ENCODE measurements at regions not wholly inside any gene's neighbourhood (a gene's known extent, or its start where the extent isn't known, plus 50 kb on each side); places are given as distances from the start of the nearest gene placed in this dataset.

DNA sequence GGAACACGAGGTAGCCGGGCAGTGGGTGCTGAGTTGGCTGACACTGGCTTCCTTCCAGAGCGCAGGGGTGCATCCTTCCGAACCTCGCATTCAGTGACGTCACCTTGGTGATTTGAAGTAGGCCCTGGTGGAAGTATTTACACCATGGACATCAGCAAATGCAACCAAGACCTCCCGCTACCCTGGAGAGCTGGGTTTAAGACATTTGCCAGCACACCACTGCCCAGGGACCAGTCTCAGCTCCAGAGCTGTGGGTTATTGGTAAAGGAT is 106.4 kb upstream of the GPR26 start:
- no peaks in the 10 kb centered on the region for H3K9me3 ChIP-seq (ENCODE audit: insufficient read depth, low read depth, low read length)
- TF ChIP-seq, protein P1, sequence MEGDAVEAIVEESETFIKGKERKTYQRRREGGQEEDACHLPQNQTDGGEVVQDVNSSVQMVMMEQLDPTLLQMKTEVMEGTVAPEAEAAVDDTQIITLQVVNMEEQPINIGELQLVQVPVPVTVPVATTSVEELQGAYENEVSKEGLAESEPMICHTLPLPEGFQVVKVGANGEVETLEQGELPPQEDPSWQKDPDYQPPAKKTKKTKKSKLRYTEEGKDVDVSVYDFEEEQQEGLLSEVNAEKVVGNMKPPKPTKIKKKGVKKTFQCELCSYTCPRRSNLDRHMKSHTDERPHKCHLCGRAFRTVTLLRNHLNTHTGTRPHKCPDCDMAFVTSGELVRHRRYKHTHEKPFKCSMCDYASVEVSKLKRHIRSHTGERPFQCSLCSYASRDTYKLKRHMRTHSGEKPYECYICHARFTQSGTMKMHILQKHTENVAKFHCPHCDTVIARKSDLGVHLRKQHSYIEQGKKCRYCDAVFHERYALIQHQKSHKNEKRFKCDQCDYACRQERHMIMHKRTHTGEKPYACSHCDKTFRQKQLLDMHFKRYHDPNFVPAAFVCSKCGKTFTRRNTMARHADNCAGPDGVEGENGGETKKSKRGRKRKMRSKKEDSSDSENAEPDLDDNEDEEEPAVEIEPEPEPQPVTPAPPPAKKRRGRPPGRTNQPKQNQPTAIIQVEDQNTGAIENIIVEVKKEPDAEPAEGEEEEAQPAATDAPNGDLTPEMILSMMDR (conservative IDR thresholded peaks at IDR 0.05; ENCODE audit: low read length) = no peak
- TF ChIP-seq EZH2phosphoT487 (IDR thresholded peaks at IDR 0.05; ENCODE audit: borderline replicate concordance) = no peak
- H3K9me2 ChIP-seq (replicated peaks; ENCODE audit: low read depth, low read length) = no peaks in the 10 kb centered on the region
- H3K4me2 ChIP-seq (ENCODE audit: low read depth, low read length, poor library complexity, severe bottlenecking) = no peak overlapping the region
- H3K27me3 ChIP-seq (ENCODE audit: insufficient read depth, low read length, poor library complexity, severe bottlenecking) = no peaks in the 10 kb centered on the region
- H2AFZ ChIP-seq (ENCODE audit: low read length) = no peak overlapping the region
- no peaks in the 10 kb centered on the region for H3K79me2 ChIP-seq (ENCODE audit: insufficient read depth, low read length)
- H3K4me3 ChIP-seq (ENCODE audit: low read length, poor library complexity, severe bottlenecking) = no peak overlapping the region
- H3F3A ChIP-seq (ENCODE audit: low read depth) = no peaks in the 10 kb centered on the region
- H3K4me1 ChIP-seq (ENCODE audit: insufficient read depth, low read length, poor library complexity, severe bottlenecking) = no peaks in the 10 kb centered on the region
- no peaks in the 10 kb centered on the region for H4K20me1 ChIP-seq (ENCODE audit: insufficient read depth, low read length, poor library complexity, severe bottlenecking)
- H3K36me3 ChIP-seq (ENCODE audit: insufficient read depth, low read length) = no peaks in the 10 kb centered on the region
- H3K9ac ChIP-seq (ENCODE audit: low read depth, low read length, poor library complexity, severe bottlenecking) = no peak overlapping the region

DNA sequence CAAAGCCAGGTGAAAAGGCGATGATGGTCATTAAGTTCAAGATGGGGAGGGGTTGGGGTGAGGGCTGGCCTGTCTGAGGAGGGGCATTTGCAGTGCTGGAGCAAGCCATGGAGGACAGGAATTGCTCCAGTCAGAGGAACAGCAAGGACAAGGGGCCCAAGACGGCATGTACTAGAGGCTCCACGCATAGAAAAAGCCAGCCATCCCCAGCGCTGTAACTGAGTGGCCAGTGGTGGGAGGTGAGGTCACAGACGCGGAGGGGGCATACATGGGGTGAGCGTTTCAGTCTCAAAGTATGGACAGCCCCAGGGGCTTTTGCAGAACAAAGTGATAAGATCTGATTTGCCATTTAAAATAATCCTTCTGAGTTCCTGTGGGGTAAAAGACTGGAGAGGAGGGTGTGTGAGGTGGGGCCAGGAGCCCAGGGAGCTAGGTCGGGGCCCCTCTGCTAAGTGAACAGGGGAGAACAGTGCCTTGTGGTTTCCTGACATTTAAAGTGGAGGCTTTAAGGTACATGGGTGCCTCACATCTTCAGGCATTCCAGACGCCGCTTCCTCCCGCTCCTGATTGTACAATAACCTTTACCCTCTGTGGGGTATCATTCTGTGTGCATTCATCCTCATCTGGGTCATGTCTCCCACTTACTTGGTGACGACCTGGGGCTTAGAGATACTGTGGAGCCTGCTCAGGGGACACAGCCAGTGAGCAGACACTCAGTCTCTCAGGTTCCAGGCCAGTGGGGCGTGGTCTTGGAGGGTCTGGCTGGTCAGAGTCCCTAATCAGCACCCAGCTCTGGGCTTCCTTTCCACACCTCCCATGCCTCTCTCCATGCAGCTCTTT is 105.6 kb upstream of the GPR26 start:
- H3F3A ChIP-seq (ENCODE audit: low read depth) = no peaks in the 10 kb centered on the region
- no peak for TF ChIP-seq EZH2phosphoT487 (IDR thresholded peaks at IDR 0.05; ENCODE audit: borderline replicate concordance)
- TF ChIP-seq, protein P1 (conservative IDR thresholded peaks at IDR 0.05; ENCODE audit: low read length) = no peak

DNA sequence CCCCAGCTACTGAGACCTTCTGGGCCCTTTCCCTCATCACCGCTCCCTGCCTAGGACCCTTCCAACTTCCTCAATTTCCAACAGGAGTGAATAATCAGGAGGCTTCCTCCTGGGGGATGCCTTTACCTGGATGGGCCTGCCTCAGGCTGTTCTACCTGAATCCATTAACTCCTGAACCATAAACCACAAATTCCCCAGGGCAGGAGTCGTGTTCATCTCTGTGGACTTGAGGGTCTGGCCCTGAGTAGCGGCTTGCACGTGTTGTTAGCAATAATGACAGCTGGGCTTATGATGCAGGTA is 105.1 kb upstream of the GPR26 start:
- no peak for TF ChIP-seq EZH2phosphoT487 (IDR thresholded peaks at IDR 0.05; ENCODE audit: borderline replicate concordance)
- TF ChIP-seq, protein P1 (conservative IDR thresholded peaks at IDR 0.05; ENCODE audit: low read length) = no peak
- Histone ChIP-seq H3K9me3 (ENCODE audit: insufficient read depth, low read depth, low read length) (no peaks in the 10 kb centered on the region), H2AFZ (ENCODE audit: low read length) (no peak overlapping the region), H3K9me2 (replicated peaks; ENCODE audit: low read depth, low read length) (no peaks in the 10 kb centered on the region), H3K4me1 (ENCODE audit: insufficient read depth, low read length, poor library complexity, severe bottlenecking) (no peaks in the 10 kb centered on the region), H3K4me2 (ENCODE audit: low read depth, low read length, poor library complexity, severe bottlenecking) (no peak overlapping the region), H3K9ac (ENCODE audit: low read depth, low read length, poor library complexity, severe bottlenecking) (no peak overlapping the region), H3K27me3 (ENCODE audit: insufficient read depth, low read length, poor library complexity, severe bottlenecking) (no peaks in the 10 kb centered on the region), H3K4me3 (ENCODE audit: low read length, poor library complexity, severe bottlenecking) (no peak overlapping the region), H3K79me2 (ENCODE audit: insufficient read depth, low read length) (no peaks in the 10 kb centered on the region), H3F3A (ENCODE audit: low read depth) (no peaks in the 10 kb centered on the region), H4K20me1 (ENCODE audit: insufficient read depth, low read length, poor library complexity, severe bottlenecking) (no peaks in the 10 kb centered on the region), H3K36me3 (ENCODE audit: insufficient read depth, low read length) (no peaks in the 10 kb centered on the region)

More for the DNA sequence above, 105.6 kb upstream of the GPR26 start:
- no peak overlapping the region for H3K4me2 ChIP-seq (ENCODE audit: low read depth, low read length, poor library complexity, severe bottlenecking)
- H3K4me3 ChIP-seq (ENCODE audit: low read length, poor library complexity, severe bottlenecking) = no peak overlapping the region
- no peak overlapping the region for H3K9ac ChIP-seq (ENCODE audit: low read depth, low read length, poor library complexity, severe bottlenecking)
- H4K20me1 ChIP-seq (ENCODE audit: insufficient read depth, low read length, poor library complexity, severe bottlenecking) = no peaks in the 10 kb centered on the region
- no peaks in the 10 kb centered on the region for H3K79me2 ChIP-seq (ENCODE audit: insufficient read depth, low read length)
- no peaks in the 10 kb centered on the region for H3K4me1 ChIP-seq (ENCODE audit: insufficient read depth, low read length, poor library complexity, severe bottlenecking)
- no peaks in the 10 kb centered on the region for H3K36me3 ChIP-seq (ENCODE audit: insufficient read depth, low read length)
- H2AFZ ChIP-seq (ENCODE audit: low read length) = no peak overlapping the region
- H3K9me2 ChIP-seq (replicated peaks; ENCODE audit: low read depth, low read length) = no peaks in the 10 kb centered on the region
- no peaks in the 10 kb centered on the region for H3K9me3 ChIP-seq (ENCODE audit: insufficient read depth, low read depth, low read length)
- no peaks in the 10 kb centered on the region for H3K27me3 ChIP-seq (ENCODE audit: insufficient read depth, low read length, poor library complexity, severe bottlenecking)
